AG08396 (cell line): ENCODE measurements at regions not wholly inside any gene's neighbourhood (a gene's known extent, or its start where the extent isn't known, plus 50 kb on each side); places are given as distances from the start of the nearest gene placed in this dataset.
"Not testable (repeated sequence)": the region's sequence is repeated elsewhere in the genome, so short reads cannot be mapped to it uniquely, and the experiment has no call there.

ENCODE experiments used
- DNase-seq: peaks from one replicate; pipeline ENCODE4 v3.0.0; 2012; ENCODE audit warnings: low spot score, mixed read lengths

DNA sequence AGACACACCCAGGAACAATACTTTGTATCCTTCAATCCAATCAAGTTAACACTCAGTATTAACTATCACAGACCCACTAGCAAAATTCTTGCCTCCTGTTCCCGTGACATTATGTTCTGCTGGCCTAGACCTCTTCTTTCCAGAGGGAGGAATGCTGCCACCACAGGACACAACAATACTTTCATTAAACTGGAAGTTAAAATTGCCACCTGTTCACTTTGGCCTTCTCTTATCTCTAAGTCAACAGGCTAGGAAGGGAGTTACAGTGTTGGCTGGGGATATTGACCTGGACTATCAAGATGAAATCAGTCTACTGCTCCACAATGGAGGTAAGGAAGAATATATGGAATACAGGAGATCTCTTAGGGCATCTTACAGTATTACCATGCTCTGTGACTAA is 1000.4 kb upstream of the GBE1 start:
- no peak for DNase-seq

GRCh38 chr3:82745544-82745943 is 984.1 kb upstream of the GBE1 start:
- DNase-seq = no peak

DNA sequence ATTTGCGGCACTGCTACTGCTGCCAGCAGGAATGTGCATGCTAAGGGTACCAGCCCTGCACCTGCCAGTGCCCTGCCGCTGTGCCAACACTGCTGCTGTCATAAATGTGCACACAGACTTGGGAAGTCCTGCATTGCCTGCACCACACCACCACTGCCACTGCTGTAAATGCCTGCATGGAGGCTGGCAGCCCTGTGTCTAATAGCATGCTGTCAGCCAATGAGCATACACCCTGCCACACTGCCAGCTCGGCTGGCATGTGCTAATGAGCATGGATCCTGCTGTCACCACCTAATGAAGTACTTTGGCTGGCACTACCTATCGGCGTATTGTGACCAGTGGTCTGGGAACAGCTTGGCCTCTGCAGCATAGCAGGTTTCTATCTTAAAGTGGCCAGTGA is 981.8 kb upstream of the GBE1 start:
- no peak for DNase-seq

DNA sequence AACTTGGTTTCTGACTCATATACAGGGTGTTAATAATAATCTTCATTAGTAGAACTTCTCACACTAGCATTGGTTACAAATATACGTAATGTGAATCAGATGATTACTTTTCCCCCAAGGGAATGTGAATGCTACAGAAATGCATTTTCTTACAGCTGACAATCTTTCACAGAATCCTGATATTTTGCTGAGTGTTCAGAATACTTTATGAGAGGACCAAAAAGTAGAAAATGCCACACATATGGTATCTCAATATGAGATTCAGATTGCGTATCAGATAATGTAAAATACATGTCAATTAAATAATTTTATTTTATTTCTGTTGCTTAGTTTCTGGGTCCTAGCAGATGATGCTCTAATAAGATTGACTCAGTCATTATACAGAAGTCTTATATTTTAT is 979.9 kb upstream of the GBE1 start:
- DNase-seq = no peak

GRCh38 chr3:82739390-82739789 is 977.9 kb upstream of the GBE1 start:
- no peak for DNase-seq

DNA sequence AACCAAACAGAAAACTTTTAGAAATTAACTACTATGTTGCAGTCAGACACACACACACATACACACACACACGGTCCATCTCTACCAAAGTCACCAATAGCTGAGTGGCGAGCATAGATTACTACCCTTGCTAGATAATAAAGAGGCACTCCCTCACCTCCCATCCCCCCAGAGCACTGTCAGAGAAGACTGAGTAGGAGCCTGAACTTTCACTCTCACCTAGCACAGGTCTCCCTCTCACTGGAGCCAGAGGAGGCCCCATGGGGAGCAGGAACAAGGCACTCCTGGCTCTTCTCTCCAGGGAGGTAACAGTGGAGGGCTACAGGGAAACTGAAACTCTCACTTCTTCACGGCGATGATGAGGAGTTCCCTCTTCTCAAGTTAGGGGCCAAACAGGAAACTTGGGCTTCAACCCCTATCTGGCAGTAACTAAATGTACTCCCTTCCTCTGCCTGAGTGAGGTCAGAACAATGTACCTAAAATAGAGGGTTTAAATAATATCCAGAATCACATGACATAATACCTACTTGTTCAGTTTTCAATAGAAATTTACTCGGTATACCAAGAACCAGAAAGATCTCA is 975.3 kb upstream of the GBE1 start:
- DNase-seq = no peak

GRCh38 chr3:82715091-82715856 is 953.8 kb upstream of the GBE1 start:
- no peak for DNase-seq

DNA sequence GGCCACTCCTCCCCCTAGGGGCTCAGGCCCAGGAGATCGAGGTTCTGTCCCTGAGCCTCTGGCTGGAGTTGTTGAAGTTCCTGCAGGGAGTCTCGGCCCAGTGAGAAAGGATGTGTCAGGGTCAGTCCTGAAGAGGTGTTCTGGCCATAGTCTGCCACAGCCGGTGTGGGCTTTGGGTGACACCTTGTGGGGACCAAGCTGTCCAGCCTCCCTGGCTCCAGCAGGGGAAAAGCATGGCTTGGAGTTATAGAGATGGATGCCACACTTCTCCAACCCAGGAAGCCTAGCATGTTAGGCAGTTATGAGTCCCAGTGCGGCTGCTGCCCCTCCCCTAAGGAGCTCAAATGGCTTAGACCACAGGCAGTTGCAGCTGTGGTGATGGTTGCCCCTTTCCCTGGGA is 945.6 kb upstream of the GBE1 start:
- no peak for DNase-seq

DNA sequence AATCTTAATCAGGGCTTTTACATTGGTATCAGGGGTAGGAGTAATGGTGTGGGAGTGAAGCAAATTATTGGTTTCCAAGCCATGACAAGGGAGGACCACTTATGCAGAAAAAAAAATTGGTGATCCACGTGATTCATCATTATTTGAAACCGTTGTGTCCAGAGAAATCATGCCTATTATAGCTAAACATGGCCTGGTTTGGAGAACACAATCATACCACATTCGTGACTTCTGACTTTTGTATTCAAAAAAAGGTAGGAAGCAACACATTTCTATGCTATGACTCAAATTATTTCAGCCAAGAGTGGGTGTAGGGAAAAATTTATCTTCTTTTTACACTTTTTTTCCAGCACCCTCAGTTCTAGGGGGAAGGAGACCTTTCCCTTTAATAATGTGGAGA is 924.3 kb upstream of the GBE1 start:
- DNase-seq = no peak

- DNase-seq = no peak
Measured at GRCh38 chr3:82676356-82677026, 915.0 kb upstream of the GBE1 start.

DNA sequence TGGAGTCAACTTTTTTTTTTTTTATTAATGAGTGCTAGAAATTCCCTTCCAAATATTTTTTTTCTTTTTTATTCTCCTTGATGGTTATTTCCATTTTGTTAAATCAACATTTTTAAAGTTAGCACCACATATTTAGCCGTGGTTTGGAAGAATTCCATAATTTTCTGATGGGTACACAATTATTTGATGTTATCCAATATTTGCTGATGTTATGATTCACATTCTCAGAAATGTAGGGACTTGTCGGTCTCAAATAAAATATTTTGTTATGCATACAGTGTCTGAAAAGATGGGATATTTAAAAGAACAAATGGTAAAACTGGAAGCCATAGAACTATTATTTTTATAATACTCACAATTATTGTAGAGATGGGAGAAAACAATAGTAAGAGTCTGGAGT is 911.5 kb upstream of the GBE1 start:
- no peak for DNase-seq

- DNase-seq = no peak
Measured at GRCh38 chr3:82671466-82671865, 910.0 kb upstream of the GBE1 start.

GRCh38 chr3:82654708-82655107 is 893.3 kb upstream of the GBE1 start:
- no peak for DNase-seq

DNA sequence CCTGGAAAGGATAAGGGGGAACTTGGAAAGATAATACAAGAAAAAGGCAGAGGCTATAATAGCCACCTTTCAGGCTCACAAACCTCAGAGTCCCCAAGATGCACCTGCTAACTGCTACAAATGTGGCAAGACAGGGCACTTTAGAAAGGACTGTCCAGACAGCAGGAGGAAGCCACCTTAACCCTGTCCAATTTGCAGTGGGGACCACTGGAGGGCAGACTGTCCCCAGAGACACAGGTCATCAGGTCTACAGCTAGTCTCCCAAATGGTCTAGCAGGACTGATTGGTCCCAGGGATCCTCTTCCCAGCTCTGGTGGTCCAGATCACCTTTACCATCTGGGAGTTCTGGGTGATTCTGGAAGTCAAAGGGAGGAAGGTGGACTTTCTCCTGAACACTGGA is 882.5 kb upstream of the GBE1 start:
- no peak for DNase-seq

DNA sequence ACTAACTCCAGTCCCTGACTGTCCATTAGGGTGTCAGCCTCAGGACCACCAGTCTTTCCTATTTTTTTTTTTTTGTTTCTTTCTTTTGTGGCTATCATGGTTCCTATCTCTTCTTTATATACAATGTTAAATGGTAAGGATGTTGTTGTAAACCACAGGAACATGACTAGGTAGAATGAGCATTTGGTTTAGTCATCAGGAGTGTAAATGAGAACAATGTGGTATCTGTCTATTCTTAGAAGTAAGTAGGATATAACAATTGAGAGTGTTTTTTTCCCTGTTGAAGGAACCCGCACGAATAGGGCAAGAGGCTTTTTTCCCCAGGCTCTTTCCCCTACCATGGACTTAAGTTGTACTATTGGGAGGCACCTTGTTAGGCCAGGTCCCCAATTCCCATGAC is 880.3 kb upstream of the GBE1 start:
- no peak for DNase-seq

- no peak for DNase-seq
Measured at GRCh38 chr3:82640254-82640653, 878.8 kb upstream of the GBE1 start.

DNA sequence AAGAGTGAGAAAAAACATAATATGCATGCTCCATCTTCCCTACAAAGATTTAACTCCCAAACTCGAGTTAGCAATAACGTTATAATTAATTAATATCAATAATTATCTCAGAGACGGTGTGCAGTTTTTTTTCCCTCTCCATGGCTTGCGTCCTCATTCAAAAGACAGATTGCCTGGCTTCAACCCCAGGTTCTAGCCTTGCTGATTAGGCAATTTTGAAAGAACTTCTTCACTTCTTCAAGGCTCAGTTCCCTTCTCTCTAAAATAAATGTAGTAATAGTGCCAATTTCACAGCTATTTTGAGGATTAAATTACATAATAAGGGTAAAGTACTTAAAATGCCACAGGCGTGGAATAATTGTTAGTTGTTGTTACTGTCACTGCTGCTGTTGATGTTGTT is 876.1 kb upstream of the GBE1 start:
- no peak for DNase-seq

DNA sequence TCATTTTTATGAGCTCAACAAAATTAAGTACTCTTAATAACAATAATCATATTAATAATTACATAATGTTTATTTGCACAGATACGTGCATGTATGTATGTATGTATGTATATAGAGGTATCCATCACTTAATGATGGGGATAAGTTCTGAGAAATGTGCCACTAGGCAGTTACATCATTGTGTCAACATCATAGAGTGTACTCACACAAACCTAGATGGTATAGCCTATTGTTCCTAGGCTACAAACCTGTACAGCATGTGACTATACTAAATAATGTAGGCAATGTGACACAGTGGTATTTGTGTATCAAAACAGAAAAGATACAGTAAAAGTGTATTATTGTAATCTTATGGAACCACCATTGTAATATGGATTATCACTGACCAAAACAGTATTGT is 874.7 kb upstream of the GBE1 start:
- DNase-seq = no peak

DNA sequence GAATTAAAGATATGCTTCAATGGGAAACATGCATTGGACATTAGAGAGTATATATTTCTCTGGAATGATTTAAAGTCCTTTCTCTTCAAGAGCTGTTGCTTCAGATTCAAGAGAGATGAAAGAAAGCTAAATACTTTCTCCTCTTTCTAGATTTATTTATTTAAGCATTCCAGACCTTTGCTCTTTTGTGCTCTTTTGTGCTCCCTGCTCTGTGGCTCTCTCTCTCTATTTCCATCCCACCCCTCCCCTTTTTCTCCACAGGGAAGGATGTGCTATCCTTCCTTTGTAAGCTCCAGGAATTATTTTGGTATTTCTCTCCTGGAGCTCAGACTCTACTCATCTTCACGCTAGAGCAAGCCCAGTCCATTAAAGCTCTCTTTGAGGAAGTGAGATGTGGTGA is 871.9 kb upstream of the GBE1 start:
- no peak for DNase-seq

DNA sequence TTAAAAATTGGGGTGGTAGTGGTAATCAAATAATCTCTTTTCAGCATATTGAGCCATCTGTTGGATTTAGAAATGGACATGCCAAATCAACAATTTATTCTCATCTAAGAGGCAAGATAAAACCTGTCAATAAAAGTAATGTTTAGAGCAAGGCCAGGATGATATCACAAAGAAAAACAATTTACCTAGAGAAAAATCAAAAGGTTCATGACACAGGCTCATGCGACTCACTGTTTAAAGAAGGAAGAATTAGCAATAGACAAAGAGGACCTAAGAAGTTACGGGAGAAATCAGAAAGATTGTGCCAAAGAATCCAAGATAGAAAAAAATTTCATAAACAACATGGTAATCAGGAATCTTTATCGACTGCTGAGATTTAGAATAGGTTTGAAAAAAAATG is 868.5 kb upstream of the GBE1 start:
- DNase-seq = no peak

GRCh38 chr3:82628385-82629014 is 867.1 kb upstream of the GBE1 start:
- DNase-seq = no peak

DNA sequence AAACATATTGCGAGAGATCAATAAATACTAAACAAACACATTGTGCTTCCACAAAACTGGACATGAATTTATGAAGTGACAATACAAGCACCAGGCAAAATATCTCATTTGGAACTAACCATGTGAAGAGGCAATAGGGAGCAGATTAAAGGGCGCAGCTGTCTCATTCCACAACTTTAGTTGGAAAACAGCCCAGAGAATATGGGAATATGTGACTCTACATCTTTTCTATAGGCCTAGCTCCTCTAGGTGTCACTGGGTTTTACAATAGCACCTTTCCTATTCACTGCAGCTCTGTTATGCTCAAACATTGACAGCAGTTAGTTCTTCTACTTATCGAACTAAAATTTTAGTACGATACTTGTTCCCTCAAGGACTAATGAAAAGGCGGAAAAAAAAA is 866.3 kb upstream of the GBE1 start:
- DNase-seq = no peak

DNA sequence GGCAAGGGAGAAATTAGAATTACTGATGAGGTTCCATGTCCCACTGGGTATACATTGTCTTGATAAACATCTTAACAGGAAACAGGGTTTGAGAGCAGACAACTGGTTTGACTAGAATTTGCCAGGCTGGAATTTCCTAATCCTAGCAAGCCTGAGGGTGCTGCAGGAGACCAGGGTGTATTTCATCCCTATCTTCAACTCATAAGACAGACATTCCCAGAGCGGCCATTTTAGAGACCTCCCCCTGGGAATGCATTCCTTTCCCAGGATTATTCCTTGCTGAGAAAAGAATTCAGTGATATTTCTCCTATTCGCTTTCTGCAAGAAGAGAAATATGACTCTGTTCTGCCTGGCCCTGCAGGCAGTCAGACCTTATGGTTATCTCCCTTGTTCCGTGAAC is 859.3 kb upstream of the GBE1 start:
- DNase-seq = not testable (repeated sequence)
